ENCODE measurements at regions not wholly inside any gene's neighbourhood (a gene's known extent, or its start where the extent isn't known, plus 50 kb on each side); places are given as distances from the start of the nearest gene placed in this dataset.
"Not testable (repeated sequence)": the region's sequence is repeated elsewhere in the genome, so short reads cannot be mapped to it uniquely, and the experiment has no call there.

DNA sequence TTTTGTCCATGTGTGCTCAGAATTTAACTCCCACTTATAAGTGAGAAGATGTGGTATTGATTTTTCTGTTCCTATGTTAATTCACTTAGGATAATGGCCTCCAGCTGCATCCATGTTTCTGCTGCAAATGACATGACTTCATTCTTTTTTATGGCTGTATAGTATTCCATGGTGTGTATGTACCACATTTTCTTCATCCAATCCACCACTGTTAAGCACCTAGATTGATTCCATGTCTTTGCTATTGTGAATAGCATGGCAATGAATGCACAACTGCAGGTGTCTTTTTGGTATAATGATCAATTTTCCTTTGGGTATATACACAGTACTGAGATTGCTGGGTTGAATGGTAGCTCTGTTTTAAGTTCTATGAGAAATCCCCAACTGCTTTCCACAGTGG, 657.7 kb downstream of the ETNK1 start:
- DNase-seq, result no peak

DNA sequence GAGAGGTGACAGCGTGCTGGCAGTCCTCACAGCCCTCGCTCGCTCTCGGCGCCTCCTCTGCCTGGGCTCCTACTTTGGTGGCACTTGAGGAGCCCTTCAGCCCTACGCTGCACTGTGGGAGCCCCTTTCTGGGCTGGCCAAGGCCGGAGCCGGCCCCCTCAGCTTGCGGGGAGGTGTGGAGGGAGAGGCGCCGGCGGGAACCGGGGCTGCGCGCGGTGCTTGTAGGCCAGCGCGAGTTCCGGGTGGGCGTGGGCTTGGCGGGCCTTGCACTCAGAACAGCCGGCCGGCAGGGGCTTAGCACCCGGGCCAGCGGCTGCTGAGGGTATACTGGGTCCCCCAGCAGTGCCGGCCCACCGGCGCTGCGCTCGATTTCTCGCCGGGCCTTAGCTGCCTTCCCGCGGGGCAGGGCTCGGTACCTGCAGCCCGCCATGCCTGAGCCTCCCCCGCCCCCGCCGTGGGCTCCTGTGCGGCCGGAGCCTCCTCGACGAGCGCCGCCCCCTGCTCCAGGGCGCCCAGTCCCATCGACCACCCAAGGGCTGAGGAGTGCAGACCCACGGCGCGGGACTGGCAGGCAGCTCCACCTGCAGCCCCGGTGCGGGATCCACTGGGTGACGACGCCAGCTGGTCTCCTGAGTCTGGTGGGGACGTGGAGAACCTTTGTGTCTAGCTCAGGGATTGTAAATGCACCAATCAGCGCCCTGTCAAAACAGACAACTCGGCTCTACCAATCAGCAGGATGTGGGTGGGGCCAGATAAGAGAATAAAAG, 661.0 kb downstream of the ETNK1 start:
- not testable (repeated sequence) for DNase-seq

DNA sequence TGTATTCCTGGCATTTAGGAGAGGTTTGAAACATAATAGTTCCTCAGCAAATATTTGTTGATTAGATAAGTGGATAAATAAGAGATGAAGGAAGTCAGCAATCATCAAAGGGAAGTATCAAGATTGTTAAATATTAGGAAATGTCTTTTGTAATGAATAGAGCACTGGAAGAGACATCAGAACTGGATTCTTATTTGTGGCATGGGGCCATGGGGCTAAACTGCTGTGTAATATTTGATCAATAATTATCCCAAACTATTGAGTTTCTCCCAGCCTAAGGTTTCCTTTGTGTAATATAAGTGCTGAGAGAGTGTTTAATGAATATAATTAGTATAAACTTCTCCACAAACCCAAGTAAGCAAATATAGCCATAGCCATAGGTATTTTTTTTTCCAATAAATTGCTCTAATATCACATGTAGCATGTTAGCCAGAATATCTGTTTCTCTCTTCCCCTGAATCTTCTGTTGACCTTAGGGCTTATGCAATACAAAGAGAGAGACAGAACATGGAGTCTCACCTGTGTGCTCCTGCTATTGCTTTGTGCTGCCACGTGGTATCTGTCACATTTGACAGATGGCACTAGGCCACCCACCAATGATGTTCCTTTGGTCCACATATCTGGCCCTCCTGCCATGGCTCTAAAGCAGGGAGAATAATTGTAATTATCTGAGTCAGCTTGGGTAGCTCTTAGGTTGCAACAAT, 658.7 kb downstream of the SOX5 start:
- DNase-seq, result no peak

DNA sequence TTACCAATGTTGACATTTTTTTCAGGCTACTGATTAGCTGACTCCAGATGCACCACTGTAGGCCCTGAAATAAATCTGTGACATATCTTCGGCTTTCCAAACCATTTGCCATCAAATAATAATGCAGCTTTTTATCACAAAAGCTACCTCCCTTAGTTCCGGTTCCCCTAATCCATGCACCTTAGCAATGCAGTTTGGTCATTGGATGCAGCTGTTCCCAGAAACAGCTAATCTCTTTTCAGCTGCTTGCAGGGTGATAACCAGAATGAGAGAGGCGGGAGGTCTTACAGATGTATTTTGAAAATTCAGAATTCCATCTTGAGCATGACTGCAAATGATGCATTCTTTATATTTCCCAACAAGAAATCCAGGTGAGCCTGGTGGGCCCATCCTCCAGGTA, 646.2 kb downstream of the SOX5 start:
- no peak for DNase-seq

DNA sequence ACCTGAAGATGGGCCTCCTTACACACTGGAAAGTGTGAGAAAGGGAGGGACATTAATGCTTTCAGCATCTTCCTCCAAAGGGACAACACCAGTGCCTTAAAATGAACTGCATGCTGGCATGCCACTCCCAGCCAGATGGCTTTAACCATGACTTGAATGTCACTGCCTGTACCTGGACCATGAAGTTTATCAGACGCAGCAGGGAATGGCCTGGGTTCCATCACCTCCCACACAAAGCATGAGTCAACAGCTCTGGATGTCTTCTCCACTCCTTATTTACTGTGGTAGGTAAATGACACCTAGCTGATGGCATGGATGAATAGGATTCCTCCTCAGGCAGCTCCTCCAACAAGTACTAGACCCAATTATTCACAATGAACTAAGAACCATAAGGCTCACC, 645.6 kb downstream of the SOX5 start:
- DNase-seq, result no peak

DNA sequence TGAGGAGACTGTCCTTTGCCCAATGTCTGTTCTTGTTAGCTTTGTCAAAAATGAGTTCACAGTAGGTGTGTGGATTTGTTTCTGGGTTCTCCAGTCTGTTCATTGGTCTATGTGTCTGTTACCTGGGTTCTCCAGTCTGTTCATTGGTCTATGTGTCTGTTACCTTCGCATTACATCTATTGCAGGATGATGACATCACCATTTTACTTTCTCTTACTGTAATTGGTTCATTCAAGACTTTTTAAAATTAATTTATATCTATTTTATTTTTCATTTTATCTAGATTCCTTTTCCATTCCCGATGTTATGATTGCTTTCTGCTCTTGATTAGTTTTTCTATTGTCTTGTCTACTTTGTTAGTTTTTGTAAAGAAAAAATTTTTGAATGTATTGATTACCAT, 615.5 kb downstream of the SOX5 start:
- DNase-seq, result no peak

DNA sequence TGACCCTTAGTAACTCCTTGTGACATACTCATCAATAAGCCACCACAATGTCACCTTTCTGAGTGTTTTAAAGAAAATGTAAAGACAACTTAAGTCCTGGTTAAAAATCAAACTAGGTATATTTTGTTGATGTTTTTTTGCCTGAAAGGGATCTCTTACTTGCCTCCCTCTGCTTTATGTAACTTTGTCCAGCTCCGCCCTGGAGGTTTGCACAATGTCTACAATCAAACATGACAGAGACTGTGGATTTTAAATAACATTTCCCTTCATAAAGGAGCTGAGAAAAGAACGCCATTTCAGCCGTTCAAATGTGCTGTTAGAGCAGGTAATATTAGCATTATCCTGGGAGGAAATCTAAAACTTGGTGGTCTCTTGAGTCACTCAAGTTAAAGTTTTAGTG, 613.9 kb downstream of the SOX5 start:
- DNase-seq, result no peak

DNA sequence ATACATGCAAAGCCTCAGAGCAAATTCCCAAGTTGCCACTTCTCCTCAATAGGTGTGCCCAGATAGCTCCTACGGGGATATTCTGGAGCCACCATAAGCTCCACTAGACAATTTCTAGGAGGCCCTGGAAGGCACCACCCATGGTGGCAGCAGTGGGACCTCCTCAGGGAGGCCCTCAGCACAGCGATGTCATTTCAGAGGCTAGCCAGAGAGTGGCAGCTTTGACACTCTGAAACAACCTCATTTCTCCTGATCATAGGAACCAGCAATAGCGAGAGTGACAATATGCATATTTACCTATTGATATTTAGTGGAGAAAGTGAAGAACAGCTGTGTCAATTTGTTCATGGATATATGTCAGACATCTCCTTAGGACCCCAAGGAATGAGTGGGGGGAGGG, 612.3 kb downstream of the SOX5 start:
- DNase-seq, result no peak

DNA sequence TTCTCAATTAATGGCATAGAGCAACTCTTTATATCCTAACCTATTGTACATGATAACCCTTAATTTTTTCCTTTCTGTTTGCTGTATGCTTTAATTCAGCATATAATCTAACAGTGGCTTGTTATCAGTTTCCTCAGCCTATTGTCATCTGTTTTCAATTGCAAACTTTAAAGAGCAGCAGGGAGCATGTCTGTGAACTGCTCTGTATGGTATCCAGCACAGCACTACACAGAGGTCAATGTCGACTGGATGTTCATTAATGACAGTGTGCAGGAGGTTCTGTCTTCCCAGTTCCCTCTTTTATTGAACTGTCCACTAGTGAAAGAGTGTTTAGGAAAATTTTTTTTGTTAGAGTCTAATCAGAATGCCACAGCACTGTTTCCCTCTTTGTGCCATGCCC, 609.1 kb downstream of the SOX5 start:
- DNase-seq, result no peak

DNA sequence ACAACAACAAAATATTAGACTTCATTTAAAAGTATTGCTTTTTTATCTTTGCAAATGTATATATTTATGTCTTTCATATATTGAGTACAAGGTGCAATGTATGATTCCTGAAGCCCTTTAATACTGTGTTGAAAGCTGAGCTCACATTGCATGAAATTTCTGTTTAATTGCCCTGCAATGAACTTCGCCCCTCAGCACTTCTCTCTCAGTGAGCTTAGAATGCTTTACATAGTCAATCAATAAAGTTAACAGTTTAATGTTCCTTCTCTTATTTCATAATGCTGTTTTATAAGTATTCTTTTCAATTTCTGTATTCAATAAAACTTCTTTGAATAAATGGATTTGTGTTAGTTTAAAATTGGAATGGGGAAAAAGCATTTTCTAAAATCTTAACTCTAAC, 607.1 kb downstream of the SOX5 start:
- DNase-seq, result no peak

DNA sequence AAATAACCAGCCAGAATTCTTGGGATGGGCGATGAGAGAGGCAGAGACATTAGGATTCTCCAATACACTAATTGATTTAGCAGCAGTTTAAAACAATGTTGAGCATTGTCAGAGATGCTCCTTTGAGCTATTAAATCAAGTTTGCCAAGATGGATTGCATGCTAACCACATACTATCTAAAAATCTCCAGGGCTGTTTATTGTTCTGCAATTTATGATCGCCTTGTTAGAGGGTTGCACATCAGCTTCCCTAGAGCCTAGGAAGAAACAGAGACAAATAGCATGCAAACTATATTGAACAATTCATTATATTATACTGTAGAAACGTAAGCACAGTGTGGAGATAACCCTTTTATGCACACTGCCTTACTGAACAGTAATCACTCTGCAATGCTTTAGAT, 599.9 kb downstream of the SOX5 start:
- DNase-seq, result no peak

DNA sequence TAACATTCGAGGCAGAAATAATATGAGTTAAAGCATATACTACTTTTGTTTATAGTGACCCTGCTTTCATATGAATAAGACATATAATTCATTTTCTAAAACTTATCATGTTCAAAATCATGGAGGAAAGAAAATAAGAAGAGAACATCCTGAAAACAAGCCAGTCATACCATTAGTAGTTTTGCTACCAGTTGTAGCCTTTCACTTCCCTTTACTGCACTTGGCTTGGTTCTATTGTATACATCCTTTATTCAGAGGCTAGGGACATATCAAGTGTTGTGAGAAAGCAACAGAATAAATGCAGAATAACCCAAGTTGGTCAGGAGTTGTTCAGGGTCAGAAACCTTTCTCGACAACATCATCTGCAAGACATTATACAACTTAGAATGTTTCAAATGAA, 598.7 kb downstream of the SOX5 start:
- no peak for DNase-seq

DNA sequence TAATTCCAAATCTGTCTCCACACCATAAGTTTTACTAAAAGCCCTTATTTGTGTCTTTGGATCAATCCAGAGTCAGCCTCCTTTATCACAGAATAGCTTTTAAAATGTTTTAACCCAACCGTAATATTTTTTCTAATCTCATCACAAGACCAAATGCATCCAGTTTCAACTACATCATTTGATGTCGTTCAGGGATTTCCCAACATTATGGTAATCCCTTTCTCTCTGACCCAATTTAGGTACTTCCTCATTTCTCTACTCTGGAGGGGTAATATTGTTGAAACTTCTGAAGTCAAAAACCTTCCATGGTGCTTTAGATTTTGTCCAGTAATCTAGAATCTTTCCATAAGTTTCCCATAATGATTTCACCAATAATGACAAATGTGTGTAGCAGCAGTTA, 596.8 kb downstream of the SOX5 start:
- no peak for DNase-seq

DNA sequence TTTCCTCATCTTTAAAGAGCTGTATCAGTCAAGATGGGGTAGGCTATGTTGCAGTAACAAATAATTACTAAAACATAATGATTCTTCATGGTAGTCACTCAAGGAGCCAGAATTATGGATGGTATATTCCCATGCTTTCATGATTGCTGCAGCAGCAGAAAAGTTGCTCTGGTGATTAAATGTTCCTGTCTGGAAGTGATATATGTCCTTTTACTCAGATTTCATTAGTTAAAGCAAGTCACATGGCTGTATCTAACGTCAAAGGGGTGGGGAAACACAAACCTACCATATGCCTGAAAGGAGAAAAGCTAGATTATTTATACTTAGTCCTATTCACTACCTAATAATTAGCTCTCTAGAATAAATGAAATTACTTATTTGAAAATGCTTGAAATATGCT, 594.7 kb downstream of the SOX5 start:
- no peak for DNase-seq

DNA sequence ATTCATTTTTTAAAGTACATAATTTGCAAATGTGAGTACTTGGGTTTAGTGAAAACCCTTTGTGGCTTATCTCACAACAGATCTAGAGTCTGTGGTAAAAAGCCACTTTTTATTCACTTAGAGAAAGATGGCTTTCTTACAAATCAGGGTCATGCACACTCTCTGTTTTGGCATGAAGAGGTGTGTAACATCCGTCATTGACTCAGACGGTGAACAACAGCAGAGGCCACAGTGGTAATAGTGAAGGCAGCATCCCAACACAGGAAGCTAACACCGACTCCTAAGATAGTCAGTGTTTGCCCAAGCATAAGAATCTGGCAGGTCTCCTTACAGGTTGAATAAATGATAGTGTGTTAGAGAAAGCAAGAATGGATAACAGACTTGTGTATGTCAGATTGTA, 593.0 kb downstream of the SOX5 start:
- no peak for DNase-seq

DNA sequence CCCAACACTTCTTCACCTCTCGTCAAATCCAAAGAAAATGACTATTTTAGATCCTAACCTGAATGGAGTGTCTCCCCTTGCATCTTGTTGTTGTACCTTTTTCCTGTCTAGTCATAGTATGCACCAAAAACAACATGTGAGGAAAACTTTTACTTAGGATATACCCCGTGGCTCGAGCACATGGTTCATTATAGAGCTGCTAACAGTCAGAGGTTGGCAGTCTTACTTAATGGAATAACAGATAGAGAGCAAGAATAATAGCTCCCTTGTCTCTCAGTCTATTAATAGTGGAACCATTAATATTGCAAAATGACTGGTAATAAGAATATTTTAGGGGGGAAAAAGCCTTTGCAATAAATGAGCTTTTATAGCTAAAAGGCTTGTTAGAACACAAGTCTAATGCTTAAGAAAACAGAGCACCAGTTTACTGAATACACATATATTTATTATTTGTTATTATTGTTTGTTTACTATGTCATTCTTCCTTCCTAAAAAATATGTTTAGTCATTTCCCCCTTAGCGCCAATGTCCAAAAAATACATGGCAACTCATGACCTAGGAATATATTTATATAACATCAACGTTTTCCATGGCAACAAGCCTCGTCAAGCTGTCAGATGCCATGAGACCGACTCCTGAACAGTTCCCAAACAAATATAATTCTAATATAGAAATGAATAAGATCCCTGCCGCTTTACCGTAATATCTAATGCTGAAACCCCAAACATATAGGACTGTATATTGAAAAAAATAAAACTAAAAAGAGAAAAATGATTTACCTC, 592.4 kb downstream of the SOX5 start:
- no peak for DNase-seq

DNA sequence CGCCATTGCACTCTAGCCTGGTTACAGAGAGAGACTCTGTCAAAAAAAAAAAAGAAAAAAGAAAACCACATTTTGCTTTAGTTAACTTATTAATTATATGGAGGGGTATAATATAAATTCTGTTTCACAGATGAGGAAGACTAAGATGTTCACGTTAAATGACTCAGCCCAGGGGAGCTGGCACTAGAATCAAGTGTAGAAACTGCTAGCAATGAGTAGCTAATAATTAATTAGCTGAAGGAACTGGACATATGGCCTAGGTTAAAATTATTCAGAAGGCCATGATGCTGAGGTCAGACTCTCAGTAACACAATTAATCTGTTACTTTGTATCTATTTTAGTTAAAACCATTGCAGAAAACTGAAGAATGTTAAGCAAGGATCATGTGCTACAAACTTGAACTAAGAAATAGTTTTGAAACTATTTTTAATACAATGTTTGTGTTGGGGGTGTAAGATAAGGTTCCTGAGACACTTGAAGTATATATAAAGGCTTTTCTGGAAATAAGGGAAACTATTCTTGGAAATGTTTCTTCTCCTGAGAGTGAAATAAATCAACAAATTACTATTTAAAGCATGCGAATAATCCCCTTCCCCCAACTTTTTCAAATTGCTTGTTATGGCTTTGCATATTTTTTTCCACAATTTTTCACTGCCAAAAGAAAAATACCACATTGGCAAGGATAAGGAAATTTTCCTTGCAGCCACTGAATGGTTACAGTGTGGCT, 589.3 kb downstream of the SOX5 start:
- no peak for DNase-seq

DNA sequence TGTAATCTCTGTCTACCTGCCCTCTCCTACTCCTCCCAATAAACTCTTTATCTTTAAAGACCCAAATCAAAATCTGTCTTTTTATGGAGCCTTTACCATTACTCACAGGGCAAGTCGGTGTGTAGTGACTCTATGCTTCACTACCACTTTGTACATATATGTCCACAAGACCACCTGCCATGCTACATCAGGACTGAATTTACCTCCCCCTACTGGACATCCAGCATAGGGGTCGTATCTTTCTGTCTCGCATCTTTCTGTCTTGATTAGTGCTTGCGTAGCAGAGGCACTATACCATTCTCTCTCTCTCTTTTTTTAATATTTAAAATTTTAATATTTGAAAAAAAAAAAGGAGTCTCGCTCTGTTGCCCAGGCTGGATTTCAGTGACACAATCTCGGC, 587.5 kb downstream of the SOX5 start:
- DNase-seq, result no peak

DNA sequence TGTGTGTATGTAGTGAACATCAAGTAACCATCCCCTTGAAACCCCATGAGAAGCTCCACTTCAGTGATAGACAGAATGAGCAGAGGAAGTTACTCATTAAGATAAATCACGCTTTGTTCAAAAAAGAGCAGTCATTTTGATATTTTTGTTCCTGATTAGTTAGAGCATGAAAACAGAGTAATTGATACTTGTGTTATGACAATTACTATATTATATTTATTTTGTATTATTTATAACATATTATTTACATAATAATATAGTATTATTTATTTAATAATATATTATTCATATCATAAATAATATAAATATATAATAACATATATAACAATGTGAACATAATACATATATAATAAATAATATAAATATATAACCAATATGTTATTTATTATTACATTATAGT, 580.9 kb downstream of the SOX5 start:
- DNase-seq, result no peak

DNA sequence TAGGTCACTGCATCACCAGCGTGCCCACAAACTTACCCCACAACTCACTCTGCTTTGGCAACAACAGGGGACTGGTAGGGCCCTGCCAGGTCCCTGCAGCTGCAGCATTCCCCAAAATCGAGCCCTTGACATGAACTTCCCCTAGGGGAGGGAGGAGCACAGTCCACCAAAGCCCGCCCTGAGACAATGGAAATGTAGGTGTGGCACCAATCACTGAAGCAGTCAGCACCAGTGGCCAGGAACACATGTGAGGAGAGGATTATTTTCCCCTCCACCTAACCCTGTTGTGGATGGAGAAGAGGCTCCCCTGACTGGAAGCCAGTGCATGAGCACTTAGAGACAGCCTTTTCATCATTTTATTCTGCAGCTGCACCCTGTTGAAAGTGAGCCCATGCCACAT, 573.8 kb downstream of the SOX5 start:
- no peak for DNase-seq

DNA sequence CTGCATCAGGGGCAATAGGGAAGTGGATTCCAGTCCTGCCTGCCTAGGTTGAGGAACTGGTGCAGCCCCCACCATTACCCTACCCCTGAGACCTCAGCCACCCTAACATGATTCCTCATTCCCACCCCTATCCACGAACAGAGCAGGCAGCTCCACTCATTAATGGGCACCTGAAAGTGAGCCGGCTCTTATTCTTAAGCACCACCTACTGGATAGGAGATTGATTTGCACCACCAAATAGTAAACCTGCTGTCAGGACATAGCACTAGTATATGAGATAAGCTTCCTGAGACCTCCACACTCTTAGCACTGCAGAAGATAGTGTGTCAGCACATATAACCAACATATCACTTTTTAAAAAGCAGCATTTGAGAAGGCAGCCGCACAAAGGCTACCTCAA, 573.2 kb downstream of the SOX5 start:
- no peak for DNase-seq

DNA sequence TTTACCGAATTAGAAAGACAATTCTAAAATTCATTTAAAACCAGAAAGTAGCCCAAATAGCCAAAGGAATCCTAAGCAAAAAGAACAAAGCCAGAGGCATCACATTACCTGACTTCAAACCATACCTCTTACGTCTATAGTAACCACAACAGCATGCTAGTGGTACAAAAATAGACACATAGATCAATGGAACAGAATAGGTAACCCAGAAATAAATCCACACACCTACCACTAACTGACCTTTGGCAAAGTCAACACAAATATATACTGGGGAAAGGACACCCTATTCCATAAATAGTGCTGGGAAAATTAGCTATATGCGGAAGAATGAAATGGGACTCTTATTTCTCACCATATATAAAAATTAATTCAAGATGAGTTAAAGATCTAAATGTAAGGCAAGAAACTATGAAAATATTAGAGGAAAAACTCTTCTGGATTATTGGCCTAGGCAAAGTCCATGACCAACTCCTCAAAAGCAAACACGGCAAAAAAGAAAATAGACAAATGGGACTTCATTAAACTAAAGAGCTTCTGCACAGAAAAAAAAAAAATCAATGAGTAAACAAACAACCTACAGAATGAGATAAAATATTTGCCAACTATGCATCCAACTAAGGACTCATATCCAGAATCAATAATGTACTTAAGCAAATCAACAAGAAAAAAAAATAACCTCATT, 568.9 kb downstream of the SOX5 start:
- DNase-seq, result no peak

DNA sequence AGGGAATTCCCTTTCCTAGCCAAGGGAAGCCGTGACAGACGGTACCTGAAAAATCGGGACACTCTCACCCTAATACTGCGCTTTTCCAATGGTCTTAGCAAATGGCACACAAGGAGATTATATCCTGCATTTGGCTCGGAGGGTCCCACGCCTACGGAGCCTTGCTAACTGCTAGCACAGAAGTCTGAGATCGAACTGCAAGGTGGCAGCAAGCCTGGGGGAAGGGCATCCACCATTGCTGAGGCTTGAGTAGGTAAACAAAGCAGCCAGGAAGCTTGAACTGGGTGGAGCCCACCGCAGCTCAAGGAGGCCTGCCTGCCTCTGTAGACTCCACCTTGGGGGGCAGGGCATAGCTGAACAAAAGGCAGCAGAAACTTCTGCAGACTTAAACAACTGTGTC, 560.6 kb downstream of the SOX5 start:
- DNase-seq, result not testable (repeated sequence)
